ENCODE measurements at regions not wholly inside any gene's neighbourhood (a gene's known extent, or its start where the extent isn't known, plus 50 kb on each side); places are given as distances from the start of the nearest gene placed in this dataset.

DNA sequence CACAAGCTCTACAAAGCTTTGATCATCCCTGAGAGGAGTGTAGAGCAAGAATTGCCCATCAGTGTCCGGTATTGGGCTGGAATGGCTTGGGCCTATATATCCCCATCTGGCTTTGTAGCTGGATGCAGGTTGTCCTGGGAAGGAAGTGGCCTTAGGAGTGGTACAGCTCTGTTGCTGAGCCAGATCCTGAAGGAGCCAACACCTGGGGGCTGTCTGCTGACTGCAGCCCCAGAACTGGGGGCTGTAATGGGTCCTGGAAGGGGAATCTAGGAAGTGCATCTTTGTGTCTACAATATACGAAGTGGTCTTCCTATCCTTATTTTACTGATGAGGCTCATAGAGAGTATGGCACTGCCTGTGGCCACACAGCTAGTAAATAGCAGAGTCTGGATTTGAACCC, 145.9 kb downstream of the CDC5L start:
- DNase-seq, result peak; percentile 10

GRCh38 chr6:44534291-44534690, 146.8 kb downstream of the CDC5L start:
- DNase-seq, result peak; percentile 52

DNA sequence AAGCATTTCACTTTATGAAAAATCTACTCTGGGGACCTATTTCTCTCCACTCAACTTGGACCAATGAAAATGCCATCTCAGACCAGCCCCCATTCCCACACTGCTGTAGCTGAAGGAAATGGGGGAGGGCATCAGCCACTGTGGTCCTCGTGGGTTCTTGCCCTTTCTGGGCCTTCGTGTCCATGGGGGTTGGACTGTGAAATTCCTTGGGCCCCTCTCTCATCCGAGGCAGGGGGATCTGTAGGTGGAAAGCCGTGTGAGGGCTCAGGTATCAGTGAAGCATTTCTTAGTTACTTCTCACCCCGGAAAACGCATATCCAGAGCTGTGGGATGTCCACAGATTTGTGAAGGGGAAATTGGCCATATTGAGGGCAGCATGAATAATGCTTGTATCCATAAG, 147.9 kb downstream of the CDC5L start:
- DNase-seq, result peak; percentile 8

DNA sequence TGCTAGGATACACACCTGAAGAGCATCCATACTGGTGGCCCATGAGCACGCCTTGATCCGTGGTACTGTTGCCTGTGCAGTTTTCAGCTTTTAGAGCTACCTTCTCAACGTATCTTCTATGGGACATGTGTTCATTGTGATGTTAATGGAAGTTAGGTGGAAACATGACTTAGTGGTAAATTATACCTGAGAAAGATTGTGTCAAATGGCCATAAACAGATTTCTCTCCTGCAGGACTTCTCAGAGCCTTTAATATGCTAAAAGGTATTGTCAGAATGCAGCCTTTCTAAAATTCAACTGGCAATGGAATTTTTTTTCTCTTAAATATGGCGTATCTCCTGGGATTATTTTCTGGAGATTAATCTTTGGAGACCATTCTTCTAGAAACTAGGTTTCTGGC, 148.5 kb downstream of the CDC5L start:
- no peak for DNase-seq

- DNase-seq, result peak; percentile 26
These were observed 150.0 kb downstream of the CDC5L start for GRCh38 chr6:44537306-44538049.

GRCh38 chr6:44538131-44538806, 150.8 kb downstream of the CDC5L start:
- peak; percentile 9 for DNase-seq

- peak; percentile 27 for DNase-seq
These were observed 151.3 kb downstream of the CDC5L start for GRCh38 chr6:44538807-44539201.

DNA sequence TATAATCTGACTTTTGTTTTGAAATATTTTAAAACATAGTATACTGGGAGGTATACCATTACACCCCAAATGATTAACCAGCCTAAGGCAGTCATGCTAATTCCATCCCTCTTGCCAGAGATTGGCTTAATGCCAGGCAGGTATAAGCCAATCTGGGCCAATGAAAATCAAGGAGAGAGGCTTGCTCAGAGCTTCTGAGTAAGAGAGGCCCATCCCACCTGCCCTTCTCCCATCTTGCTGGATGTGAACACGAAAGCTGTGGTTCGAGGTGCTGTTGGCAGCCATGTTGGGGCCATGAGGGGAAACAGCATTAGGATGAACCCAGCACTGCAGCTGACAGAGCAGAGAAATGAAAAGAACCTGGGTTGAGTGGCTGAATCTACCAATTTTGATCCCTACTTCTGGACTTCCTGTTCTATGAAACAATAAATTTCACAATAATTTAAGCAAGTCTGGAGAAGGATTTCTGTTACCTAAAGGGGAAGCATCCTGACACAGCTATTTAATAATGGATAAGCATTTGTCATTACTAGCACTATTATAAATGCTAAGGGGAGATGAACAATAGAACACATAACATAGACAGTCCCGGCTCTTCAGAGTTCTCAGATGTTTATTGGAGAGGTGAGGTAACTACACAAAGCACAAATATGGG, 152.3 kb downstream of the CDC5L start:
- peak; percentile 12 for DNase-seq

GRCh38 chr6:44540881-44541280, 153.4 kb downstream of the CDC5L start:
- no peak for DNase-seq

- peak; percentile 53 for DNase-seq
These were observed 155.1 kb downstream of the CDC5L start for GRCh38 chr6:44542401-44543116.

- DNase-seq, result peak; percentile 6
These were observed 156.2 kb downstream of the CDC5L start for GRCh38 chr6:44543664-44544063.

GRCh38 chr6:44545224-44545623, 157.7 kb downstream of the CDC5L start:
- DNase-seq, result no peak

DNA sequence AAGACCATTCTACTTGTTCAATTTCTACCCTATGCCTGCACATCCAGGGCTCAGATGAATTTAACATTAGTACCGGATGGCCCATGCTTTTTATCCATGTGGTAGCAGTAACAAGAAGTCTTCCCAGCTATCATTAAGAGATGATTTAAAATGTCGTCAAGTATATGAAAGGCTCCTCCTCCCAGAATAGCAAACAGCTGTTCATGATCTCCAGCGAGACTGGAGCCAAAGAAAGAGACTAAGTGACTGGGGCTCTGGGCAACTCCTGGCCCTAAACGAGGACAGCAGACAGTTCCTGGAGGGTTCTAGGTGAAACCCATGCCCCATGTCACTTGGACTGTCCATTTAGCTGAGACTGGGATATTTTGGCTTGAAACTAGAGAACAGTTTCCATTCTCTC, 160.8 kb downstream of the CDC5L start:
- DNase-seq, result no peak

- DNase-seq, result no peak
These were observed 162.0 kb downstream of the CDC5L start for GRCh38 chr6:44549516-44549915.

GRCh38 chr6:44554194-44554593, 166.7 kb downstream of the CDC5L start:
- DNase-seq, result no peak

GRCh38 chr6:44554861-44555260, 167.4 kb downstream of the CDC5L start:
- DNase-seq, result no peak

DNA sequence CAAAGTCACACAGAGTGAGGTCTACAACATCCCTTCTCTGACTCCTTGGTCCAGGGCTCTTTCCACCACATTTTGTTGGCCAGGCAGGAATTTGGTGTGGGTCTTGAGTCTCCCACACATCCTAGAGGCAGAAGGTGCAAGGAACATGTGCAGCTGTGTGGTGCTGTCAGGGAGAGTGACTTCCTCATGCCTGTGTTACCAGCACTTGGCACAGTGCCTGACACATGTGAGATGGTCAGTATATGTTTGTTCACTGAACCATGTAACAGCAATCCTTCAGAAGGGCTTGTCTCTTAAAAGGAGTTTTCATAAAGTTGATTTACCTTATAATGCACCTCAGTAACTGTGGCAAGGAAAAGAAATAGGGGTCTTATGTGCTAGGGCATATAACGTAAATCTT, 168.5 kb downstream of the CDC5L start:
- no peak for DNase-seq

DNA sequence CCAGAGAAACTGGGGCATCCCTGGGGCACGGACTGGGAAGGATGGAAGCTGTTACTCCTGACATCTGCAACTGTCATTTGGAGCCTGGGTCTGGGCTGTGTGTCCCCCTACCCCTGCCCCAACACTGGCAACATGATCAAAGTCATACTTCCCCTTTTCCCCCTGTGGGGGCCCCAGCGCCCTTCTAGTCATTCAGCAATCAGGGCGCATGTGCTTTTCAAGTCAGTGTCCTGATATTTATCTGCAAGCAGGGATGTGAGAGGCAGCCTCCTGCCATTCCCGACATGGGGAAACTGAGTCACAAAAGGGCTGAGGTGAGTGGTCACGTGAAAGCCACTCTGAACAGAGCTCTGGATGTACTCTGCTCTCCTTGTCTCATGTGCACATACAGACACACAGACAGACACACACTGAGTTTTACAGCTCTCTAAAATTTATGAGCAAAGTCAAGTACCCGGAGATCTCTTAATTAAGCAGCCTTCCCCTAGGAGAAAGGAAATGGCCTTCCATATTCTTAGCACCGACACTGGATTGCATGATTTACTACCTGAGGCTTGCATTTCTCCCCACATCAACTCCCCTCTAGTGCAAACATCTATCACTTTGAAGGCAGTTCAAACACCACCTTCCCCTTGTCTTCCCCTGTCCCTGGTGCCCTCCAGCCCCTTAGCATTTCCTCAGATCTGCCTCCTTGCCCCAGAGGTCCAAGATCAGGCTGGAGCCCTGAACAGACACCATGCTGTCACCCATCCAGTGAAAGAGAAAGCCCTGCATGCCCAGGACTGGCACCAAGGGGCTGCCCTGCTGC, 170.7 kb downstream of the CDC5L start:
- DNase-seq, result no peak

DNA sequence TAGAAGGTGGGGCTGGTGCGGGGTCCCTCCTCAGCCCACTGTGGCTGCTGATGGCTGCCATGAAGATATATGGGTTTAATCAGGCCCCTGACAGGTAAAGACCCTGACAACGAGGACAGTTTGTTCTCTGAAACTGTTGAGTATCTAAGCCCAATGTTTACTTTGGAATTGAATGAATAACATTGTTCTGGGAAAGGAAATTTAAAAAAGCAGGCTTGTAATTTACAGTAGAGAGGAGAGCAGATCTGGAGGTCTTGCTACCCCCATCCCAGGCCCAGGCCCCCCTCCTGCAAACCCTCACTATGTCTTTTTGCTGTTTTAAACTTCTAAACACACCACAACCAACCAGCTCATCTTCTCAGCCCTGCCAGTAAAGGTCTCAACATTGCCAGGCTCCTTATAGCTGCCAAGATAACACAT, 171.3 kb downstream of the CDC5L start:
- DNase-seq, result no peak

DNA sequence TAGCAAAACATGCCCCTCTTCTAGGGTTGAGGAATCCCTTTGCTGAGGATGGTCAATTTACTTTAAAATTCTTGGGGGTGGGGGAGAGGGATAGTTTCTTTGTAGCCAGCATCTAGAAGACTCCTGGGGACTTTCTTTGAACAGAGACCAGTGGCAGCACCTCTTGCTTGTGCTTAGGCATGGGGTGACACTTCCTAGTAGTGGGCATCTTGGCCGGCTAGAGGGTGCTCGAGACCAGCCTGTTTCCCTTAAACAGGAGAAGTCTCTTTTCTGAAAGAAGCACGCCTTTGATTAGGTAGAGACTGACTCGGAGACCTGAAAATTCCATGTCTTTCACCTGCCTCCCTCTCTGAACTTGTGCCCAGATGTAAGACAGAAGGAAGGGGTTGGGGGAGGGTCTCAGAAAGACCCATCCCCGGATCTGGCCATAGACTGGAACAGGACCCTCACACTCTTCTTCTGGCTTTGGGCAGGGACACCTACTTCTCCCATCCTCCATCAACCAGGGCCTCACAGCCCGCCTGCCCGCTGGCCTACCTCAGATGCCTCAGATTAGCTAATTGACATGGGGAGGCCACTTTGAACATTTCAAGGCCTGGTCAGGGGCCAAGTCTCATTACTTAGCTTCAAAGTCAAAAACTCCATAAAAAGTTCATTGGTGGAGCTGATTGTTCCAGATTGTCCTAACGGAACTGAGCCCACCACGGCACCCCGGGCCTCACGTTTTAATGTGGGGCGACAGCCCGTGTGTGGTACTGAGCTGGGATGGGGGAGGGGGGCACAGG, 172.2 kb downstream of the CDC5L start:
- no peak for DNase-seq

DNA sequence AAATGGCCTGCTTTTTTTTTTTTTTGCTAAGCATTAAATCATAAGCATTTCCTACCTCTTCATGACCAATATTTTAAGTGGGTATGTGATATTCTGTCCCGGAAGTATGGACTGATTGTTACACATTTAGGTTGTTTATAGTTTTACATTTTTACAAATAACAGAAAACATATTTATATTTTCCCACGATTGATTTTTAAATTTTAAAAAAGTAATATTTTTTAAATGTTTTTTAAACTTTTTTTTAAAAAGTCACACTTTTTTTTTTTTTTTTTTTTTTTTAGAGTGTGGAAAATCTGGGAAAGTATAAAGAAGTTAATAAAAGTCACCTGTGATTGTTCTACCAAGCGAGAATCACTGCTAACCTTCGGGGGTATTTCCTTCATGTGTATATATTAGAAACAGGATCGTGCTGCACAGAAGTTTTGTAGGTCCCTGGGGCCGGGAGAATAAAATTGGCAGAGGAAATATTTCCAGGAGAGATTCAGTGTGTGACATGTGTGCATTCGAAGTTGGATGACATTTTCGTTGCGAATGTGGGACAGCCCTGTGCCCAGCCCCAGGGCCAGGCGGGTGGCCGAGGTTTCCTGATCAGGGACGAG, 173.1 kb downstream of the CDC5L start:
- DNase-seq, result no peak
